ENCODE measurements at regions not wholly inside any gene's neighbourhood (a gene's known extent, or its start where the extent isn't known, plus 50 kb on each side); places are given as distances from the start of the nearest gene placed in this dataset.

DNA sequence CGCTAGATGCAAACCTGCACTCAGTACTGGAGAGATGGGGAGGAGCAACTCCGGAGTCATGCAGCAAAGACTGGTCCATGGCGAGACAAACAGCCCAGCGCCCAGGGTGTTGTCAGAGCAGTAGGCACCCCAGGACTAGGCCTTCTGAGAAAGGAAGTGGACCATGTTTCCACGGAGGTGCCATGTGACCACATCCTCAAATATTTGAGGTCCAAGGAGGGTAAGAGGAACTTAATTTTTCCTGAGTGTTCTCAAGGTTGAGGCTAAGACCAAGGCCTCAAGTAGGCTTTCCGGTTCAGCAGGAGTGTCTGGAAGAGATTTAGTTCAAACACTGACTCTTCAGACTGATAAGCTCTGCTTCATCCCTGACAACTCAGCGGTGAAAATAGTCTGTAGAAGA lies 186.2 kb downstream of the RHOU start:
- no peak for DNase-seq

DNA sequence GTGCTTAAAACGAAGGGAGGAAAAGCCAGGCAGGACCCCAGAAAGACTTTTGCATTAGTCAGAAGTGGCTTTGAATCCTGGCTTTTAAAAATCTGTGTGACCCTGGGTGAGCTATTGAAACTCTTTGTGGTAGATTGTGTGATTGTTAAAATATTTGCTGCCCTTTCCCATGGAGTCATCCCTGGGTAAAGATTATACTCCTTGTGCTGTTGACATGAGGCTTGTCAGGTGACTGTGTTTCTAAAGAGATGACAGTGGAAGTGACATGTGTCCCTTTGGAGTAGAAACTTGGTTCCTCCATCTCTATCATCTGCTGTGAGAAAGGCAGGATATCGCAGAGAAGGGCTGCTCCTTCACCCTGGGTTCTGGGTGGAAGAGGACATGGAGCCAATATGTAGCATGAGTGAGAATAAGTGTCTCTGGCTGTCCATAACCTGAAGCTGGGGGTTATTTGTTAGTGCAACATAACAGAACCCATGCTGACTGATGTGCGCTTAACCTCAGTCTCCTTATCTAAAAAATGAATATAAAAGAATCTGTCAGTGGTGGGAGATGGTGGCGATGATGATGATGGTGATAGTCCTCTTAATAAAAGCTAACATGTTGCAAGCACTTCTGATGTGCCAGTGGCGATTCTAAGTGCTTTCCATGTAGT lies 187.6 kb downstream of the RHOU start:
- no peak for DNase-seq

- no peak for DNase-seq
These were observed 188.9 kb downstream of the RHOU start for GRCh38 chr1:228923973-228924686.

- no peak for DNase-seq
These were observed 190.4 kb downstream of the RHOU start for GRCh38 chr1:228925691-228926090.

GRCh38 chr1:228927421-228927820 lies 192.1 kb downstream of the RHOU start:
- DNase-seq = no peak

DNA sequence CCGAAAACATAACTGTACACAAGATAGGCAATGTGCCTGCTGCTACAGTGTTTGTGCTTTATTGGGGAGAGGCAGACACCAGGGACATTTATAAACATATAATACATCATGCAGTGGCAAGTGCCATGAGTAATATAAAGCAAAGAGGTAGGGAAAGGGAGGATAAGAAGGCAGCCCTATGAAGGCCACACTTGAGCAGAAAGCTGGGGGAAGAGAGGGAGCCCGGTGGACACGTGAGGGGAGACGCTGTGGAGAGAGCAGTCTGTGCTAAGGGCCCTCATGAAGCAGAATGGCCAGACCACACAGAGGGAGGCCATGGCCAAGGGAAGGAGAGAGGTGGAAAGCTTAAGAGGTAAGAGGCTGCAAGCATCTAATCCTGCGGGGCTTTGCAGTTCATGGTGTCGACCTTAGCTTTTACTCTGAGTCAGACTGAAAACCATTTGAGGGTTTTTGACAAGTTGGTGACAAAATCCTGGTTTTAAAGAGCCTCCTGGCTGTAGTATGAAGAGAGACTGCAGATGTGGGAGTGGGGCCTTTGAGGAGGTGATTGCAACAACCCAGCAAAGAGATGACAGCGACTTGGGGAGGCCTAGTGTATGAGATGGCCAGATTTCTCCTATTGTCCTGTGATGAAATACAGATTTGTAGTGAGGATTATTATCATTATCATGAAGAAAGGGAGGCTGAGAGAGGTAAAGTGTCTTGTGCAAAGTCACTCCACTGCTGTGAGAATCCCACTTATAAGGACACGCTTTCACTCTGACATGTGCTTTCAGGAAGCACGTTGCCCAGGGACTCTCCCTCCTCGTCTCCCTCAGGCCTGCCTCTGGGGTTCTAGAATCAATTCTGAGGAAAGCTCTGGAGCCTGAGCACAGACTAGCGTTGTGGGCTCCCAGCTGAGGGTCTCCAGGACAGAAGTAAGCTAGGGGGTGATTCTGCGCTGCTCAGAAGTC lies 192.9 kb downstream of the RHOU start:
- DNase-seq = no peak

DNA sequence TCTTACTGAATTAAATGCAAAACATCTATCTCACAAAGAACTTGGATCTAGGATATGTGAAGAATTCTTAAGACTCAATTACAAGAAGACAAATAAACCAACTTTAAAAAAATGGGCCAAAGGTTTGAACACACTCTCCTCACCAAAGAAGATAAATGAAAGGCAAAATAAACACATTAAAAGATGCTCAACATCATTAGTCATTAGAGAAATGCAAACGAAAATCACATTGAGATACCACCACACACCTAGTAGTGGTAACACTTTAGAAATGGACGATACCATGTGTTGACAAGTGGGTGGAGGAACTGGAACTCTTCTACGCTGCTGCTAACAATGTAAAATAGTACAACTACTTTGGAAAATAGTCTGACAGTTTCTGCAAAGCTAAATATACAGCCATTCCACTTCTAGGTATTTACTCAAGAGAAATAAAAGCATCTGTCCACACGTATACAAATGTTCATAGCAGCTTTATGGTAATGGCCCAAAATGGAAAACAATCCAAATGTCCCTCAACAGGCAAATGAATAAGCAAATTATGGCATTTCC lies 194.3 kb downstream of the RHOU start:
- no peak for DNase-seq

DNA sequence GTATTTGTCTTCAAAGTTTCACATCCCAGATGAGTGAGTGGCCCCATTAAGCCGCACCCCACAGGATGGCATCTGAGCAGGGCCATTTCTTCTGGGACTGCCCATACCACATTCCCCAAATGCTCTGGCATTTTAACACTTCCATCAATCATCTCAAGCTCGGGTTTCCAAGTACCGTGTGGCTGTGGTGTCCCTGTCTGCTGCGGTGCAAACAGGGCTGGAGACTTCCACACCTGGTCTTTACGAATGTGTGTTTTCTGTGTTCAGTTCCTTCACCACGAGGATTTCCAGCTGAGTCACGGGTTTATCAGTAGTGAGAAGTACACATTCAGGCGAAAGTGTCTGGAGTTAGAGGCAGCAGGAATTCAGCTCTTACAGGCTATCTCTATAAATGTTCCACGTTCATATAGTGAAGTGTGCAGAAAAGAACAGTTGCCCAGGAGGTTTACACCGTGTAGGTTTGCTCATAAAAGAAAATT lies 195.2 kb downstream of the RHOU start:
- DNase-seq = no peak

GRCh38 chr1:228933753-228934152 lies 198.5 kb downstream of the RHOU start:
- DNase-seq = no peak

GRCh38 chr1:228935198-228935663 lies 200.0 kb downstream of the RHOU start:
- no peak for DNase-seq

DNA sequence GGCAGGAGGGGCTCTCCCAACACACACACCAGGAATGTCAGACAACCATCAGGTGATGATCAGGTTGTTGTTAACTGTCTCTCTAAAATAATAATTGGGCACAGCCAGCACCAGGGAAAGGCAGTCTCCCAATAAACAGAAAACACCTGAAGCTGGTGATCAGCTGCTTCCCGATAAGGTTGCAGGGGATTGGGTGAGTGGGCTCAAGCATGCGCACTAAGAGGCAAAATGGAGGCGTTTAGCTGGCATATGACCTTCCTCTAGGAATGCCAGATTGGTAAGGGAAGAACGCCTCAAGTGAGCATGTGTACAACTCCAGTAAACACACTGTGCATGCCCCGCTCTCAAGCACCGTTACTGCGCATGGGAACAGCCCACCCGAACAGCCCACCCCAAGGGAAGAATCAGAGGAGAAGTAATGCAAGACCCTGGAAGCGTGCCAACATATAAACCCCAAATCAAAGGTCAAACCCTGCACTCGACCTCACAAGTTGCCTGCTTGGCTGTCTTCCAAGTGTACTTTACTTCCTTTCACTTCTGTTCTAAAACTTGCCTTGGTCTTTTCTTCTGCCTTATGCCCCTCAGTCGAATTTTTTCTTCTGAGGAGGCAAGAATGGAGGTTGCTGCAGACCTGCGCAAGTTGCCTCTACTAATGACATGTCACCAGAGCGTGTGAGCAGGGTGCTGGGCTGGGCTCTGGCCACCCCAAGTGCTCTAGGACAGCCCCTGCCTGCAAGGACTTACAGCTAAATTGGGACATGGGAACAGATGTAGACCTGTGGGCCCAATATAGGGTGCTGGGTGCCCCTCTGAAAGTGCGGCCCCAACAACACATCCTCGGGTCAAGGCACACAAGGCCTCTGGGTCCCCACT lies 200.8 kb downstream of the RHOU start:
- no peak for DNase-seq

- DNase-seq = no peak
These were observed 201.6 kb downstream of the RHOU start for GRCh38 chr1:228936881-228937280.

DNA sequence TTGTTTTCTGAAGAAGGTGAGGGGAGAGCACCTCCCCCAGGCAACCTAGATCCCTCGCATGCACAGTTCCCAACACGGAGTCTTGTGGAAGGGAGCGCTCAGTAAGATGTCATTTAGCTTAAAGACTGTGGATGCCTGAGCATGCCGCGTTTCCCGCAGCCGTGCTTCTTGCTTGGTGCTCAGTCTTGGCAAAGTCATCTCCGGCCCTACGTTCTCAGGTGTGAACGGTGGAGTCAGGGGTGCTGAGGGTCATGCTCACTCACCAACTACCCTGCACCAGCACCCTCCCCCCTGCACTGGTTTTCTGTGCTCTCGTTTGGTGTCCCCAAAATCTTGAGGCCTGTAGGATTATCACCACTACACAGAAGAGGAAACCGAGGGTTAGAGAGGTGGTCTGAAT lies 202.1 kb downstream of the RHOU start:
- no peak for DNase-seq

DNA sequence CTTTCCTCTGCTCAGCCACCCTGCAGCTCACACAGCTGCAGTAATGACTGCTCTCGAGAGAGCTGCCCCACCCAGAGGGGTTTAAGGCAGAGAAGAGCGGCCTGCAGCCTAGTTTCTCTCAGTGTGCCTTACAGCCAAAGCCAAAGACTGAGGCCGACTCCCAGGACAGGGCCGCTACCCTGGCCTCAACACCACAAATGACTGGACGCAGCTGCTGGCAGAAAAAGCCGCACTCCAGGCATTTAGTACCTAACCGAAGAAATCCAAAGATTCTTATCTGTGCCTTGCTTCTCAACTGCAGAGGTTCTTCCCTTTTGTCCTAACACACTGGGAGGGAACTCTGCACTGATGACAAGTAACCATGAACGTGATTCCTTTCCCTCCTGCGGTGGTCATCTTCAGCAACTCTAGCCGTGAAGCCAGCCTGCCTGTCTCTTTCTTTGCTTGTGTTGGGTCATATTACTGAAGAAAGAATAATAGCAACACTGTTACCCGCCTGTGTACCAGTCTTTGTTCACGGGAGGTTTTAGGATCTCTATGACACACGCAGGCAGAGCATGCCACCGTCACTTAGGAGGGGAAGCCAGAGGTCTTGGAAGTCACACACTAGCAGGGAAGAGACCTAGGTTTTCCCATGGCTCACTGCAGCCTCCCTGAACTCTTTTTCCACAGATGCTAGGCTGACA lies 202.7 kb downstream of the RHOU start:
- DNase-seq = peak; percentile 44

DNA sequence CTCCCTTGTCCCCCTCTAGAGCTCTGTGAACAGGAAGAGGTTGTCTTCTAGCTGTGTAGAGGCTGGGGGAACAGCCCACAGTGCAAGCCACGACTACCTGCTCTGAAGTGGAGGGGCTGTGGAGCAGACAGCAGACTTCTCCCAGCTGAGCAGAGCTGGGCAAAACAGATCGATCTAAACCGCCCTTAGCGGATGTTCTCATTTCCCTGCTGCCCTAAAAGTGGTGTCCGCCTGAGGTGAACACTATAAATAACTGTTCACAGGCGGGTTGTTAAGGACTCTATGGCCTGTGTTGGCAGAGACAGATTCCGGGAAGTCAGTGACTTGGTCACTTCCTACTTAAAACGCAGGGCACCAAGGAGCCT lies 203.2 kb downstream of the RHOU start:
- DNase-seq = no peak

DNA sequence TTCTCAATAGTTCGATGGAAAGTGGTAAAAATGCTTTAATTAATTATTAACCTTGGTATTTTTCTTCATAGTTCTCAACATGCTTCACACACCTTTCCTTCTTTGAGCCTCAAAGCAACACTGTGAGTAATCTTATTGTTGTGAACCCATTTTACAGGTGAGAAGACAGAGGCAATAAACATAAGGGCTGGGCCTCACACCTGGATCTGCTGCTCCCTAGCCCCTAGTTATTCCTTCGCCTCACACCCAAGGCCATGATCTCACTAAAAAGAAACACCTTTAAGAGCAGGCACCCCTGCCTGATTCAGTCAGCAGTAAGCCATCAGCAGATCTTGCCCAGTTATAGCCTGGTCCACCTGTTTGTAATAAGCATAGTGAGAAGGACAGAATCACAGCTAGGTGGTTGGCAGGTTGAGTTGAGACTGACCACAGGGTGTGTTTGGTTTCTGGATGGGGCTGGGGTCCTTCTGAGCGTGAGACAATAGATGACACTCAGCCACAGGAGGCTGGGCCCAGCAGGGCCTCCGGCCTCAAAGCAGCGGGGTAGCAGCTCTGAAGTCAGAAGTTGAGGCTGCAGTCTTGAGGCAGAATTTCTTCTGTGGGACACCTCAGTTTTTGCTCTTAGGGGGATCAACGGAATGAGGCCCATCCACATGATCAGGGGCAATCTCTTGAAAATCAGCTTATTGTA lies 203.9 kb downstream of the RHOU start:
- no peak for DNase-seq

GRCh38 chr1:228939881-228940392 lies 204.7 kb downstream of the RHOU start:
- DNase-seq = no peak

- DNase-seq = no peak
These were observed 205.2 kb downstream of the RHOU start for GRCh38 chr1:228940526-228940925.

- no peak for DNase-seq
These were observed 205.6 kb downstream of the RHOU start for GRCh38 chr1:228940926-228941325.

DNA sequence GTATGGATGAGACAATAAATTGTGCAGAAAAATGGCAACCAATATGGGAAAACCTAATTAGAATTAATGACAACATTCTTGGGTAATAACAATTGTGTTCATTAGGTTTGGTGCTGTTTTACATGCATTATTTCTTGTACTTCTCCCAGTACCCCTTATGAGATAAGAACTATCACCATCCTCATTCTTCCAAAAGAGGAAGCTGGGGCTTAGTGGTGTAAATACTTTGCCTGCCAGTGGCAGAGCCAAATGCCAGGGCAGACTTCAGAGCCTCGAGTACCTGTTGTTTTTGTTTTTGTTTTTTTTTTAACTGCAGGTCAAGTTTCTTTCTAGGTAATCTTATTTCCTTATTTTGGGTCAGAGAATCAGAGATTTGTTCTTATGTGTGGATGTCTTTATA lies 206.4 kb downstream of the RHOU start:
- DNase-seq = no peak

All from left kidney (tissue), 1 donor.